GM12892 (cell line): ENCODE measurements at regions not wholly inside any gene's neighbourhood (a gene's known extent, or its start where the extent isn't known, plus 50 kb on each side); places are given as distances from the start of the nearest gene placed in this dataset.

ENCODE experiments used
- POLR2A ChIP-seq: IDR thresholded peaks from 2 replicates; pipeline ENCODE4 v1.6.1; 2011; ENCODE audit warnings: low read depth, low read length, control low read depth
- POLR2AphosphoS5 ChIP-seq: IDR thresholded peaks from 2 replicates; pipeline ENCODE4 v1.6.1; 2011; ENCODE audit warnings: low read depth, low read length, control low read depth

GRCh38 chr15:39144613-39145499 lies 436.0 kb upstream of the THBS1 start:
- no peak for TF ChIP-seq POLR2A
- TF ChIP-seq POLR2AphosphoS5: no peak
